ENCODE measurements at regions not wholly inside any gene's neighbourhood (a gene's known extent, or its start where the extent isn't known, plus 50 kb on each side); places are given as distances from the start of the nearest gene placed in this dataset.

- no peak for DNase-seq
These were observed 175.9 kb downstream of the ZDHHC21 start for GRCh38 chr9:14517154-14517906.

- DNase-seq: no peak
These were observed 176.6 kb downstream of the ZDHHC21 start for GRCh38 chr9:14516656-14517055.

- DNase-seq: no peak
These were observed 177.5 kb downstream of the ZDHHC21 start for GRCh38 chr9:14515571-14516198.

- no peak for DNase-seq
These were observed 178.2 kb downstream of the ZDHHC21 start for GRCh38 chr9:14515049-14515448.

GRCh38 chr9:14512942-14513341, 180.3 kb downstream of the ZDHHC21 start:
- no peak for DNase-seq

GRCh38 chr9:14511452-14511851, 181.8 kb downstream of the ZDHHC21 start:
- DNase-seq: no peak

- DNase-seq: no peak
These were observed 184.3 kb downstream of the ZDHHC21 start for GRCh38 chr9:14508884-14509283.

GRCh38 chr9:14501366-14501765, 187.4 kb upstream of the NFIB start:
- no peak for DNase-seq

GRCh38 chr9:14500705-14501104, 186.8 kb upstream of the NFIB start:
- DNase-seq: no peak

- no peak for DNase-seq
These were observed 186.0 kb upstream of the NFIB start for GRCh38 chr9:14499976-14500375.

GRCh38 chr9:14498824-14499223, 184.9 kb upstream of the NFIB start:
- no peak for DNase-seq

- no peak for DNase-seq
These were observed 183.5 kb upstream of the NFIB start for GRCh38 chr9:14497476-14497875.

GRCh38 chr9:14488421-14489190, 174.7 kb upstream of the NFIB start:
- no peak for DNase-seq

GRCh38 chr9:14487547-14488185, 173.7 kb upstream of the NFIB start:
- DNase-seq: no peak

GRCh38 chr9:14485366-14485765, 171.4 kb upstream of the NFIB start:
- no peak for DNase-seq

GRCh38 chr9:14482856-14483255, 168.9 kb upstream of the NFIB start:
- no peak for DNase-seq

- no peak for DNase-seq
These were observed 166.6 kb upstream of the NFIB start for GRCh38 chr9:14480526-14480925.

- DNase-seq: no peak
These were observed 165.2 kb upstream of the NFIB start for GRCh38 chr9:14479163-14479560.

GRCh38 chr9:14478175-14479162, 164.5 kb upstream of the NFIB start:
- DNase-seq: no peak

GRCh38 chr9:14471041-14471440, 157.1 kb upstream of the NFIB start:
- DNase-seq: no peak

GRCh38 chr9:14467675-14468374, 153.9 kb upstream of the NFIB start:
- DNase-seq: no peak

GRCh38 chr9:14466828-14467227, 152.9 kb upstream of the NFIB start:
- DNase-seq: no peak
